GM23338 (cell line): ENCODE measurements at regions not wholly inside any gene's neighbourhood (a gene's known extent, or its start where the extent isn't known, plus 50 kb on each side); places are given as distances from the start of the nearest gene placed in this dataset.

Source experiments
- CREB1 ChIP-seq: fragments of 250-450 bp; sonication (Bioruptor Pico); IDR thresholded peaks from 2 replicates; pipeline ENCODE4 v1.5.0; 2020; ENCODE audit warnings: low read depth, mild to moderate bottlenecking, moderate library complexity
- CTCF ChIP-seq, 2 experiments: fragments of 200-600 bp in 1 of 2; sonication (generic) in 1 of 2; conservative IDR thresholded peaks; 2 replicates each; pipeline versions ENCODE4 v1.5.1 to v1.6.1; 2016 to 2017; ENCODE audit warnings: antibody characterized with exemption in 2 of 2, low read depth in 2 of 2, mild to moderate bottlenecking in 2 of 2, moderate library complexity in 1 of 2
- ETS1 ChIP-seq: IDR thresholded peaks from 2 replicates; pipeline ENCODE4 v1.6.1; 2016; ENCODE audit warnings: antibody characterized with exemption
- EZH2 ChIP-seq: fragments of 200-600 bp; sonication (generic); IDR thresholded peaks from one replicate; pipeline ENCODE4 v1.8.0; 2017; ENCODE audit warnings: antibody characterized with exemption, mild to moderate bottlenecking, low read depth; ENCODE audit not compliant: unreplicated experiment
- EZH2phosphoT487 ChIP-seq: fragments of 200-600 bp; sonication (generic); IDR thresholded peaks from one replicate; pipeline ENCODE4 v1.8.1; 2018; ENCODE audit warnings: antibody characterized with exemption; ENCODE audit not compliant: unreplicated experiment
- JUNB ChIP-seq: IDR thresholded peaks from one replicate; pipeline ENCODE4 v1.6.1; 2016; ENCODE audit warnings: antibody characterized with exemption; ENCODE audit not compliant: unreplicated experiment
- NANOG ChIP-seq: IDR thresholded peaks from 2 replicates; pipeline ENCODE4 v1.6.1; 2016; ENCODE audit warnings: antibody characterized with exemption, borderline replicate concordance
- POLR2AphosphoS5 ChIP-seq: IDR thresholded peaks from 2 replicates; pipeline ENCODE4 v1.6.1; 2016; ENCODE audit warnings: antibody characterized with exemption, low read depth
- REST ChIP-seq: IDR thresholded peaks from one replicate; pipeline ENCODE4 v1.6.1; 2018; ENCODE audit warnings: antibody characterized with exemption; ENCODE audit not compliant: unreplicated experiment
- STAT1 ChIP-seq: IDR thresholded peaks from one replicate; pipeline ENCODE4 v1.6.1; 2016; ENCODE audit warnings: antibody characterized with exemption; ENCODE audit not compliant: unreplicated experiment
- ZNF114 ChIP-seq: fragments of 250-450 bp; sonication (Bioruptor Pico); IDR thresholded peaks from 2 replicates; pipeline ENCODE4 v1.5.0; 2020; ENCODE audit warnings: mild to moderate bottlenecking, moderate library complexity
- ZNF331 ChIP-seq: fragments of 250-450 bp; sonication (Bioruptor Pico); IDR thresholded peaks from 2 replicates; pipeline ENCODE4 v1.5.0; 2020; ENCODE audit warnings: low read depth, mild to moderate bottlenecking, moderate library complexity
- ZNF462 ChIP-seq: fragments of 250-450 bp; sonication (Bioruptor Pico); IDR thresholded peaks from 2 replicates; pipeline ENCODE4 v1.5.0; 2020; ENCODE audit warnings: mild to moderate bottlenecking, moderate library complexity

- TF ChIP-seq STAT1 (no peak), CTCF (conservative IDR thresholded peaks at IDR 0.05; ENCODE audit: low read depth in 2 of 2) (peak; percentile 89 to 97), POLR2AphosphoS5 (no peak), EZH2phosphoT487 (no peak), NANOG (no peak), REST (no peak), EZH2 (no peak), ZNF331 (CRISPR knock-in tag) (no peak), ETS1 (no peak), CREB1 (CRISPR knock-in tag) (peak; percentile 89), ZNF462 (CRISPR knock-in tag) (no peak), ZNF114 (CRISPR knock-in tag) (no peak), JUNB (no peak)
These were observed 185.3 kb upstream of the ATP5MC3 start for GRCh38 chr2:175366815-175367214.
